HG02852 (cell line): ENCODE measurements at regions not wholly inside any gene's neighbourhood (a gene's known extent, or its start where the extent isn't known, plus 50 kb on each side); places are given as distances from the start of the nearest gene placed in this dataset.
"Not testable (repeated sequence)": the region's sequence is repeated elsewhere in the genome, so short reads cannot be mapped to it uniquely, and the experiment has no call there.

ENCODE experiments used
- ATAC-seq: cut with Tn5 transposase; IDR thresholded peaks from one replicate; pipeline ENCODE4 v1.9.1; 2021; ENCODE audit warnings: mild to moderate bottlenecking, moderate library complexity; ENCODE audit not compliant: unreplicated experiment

DNA sequence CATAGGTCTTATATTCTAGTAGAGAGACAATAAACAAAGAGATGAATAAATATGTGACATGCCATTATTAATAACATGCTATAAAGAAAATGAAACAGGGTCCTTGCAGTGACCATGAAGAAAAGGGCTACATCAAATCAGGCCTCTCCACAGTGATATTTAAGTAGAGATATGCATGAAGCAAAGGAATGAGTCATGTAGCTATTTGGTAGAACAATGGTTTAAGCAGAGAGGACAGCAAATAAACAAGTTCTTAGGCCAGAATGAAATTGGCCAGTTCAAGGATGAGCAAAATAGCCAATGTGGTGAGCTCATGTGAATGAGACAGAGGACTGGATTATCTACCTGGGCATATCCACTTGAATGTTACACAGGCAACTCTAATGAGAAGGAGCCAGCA is 172.2 kb upstream of the FERD3L start:
- no peak for ATAC-seq

DNA sequence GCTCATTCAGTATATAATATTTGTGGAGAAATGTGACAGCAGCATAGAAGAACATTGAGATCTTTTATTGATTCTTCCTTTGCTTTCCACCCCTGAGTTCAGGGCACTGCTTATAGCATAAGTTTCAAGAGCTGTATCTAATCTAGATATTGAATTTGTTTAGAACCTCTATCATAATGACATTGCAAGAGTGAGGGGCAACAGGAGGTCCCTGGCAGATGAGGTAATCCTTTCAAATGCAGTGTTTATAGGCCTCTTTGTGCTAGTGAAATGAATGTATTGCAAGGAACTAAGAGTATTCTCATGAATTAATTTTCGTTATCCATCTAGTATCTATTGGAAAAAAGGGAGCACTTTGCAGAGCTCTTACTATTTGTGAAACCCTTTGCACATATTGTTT is 167.2 kb upstream of the FERD3L start:
- no peak for ATAC-seq

DNA sequence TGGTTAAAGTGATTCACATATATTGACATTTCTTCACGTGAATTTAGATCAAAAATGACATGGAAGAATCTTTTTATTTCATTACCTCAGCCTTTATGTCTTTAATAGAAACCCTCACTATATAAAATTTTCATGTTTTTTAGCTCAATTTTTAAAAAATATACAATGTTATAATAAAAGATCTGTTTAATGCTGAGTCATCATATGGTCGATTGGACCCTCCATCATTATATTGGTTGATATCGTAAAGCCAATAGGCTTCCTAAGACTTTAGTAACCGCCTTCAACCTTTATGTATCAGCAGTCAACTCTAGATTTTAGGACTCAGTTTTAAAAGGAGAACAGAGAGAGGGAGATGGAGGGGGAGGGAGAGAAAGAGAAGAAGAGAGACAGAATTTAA is 162.3 kb upstream of the FERD3L start:
- no peak for ATAC-seq

GRCh38 chr7:19305698-19306097 is 160.5 kb upstream of the FERD3L start:
- no peak for ATAC-seq

- no peak for ATAC-seq
Measured at GRCh38 chr7:19304086-19304485, 158.9 kb upstream of the FERD3L start.

- no peak for ATAC-seq
Measured at GRCh38 chr7:19302731-19303130, 157.5 kb upstream of the FERD3L start.

DNA sequence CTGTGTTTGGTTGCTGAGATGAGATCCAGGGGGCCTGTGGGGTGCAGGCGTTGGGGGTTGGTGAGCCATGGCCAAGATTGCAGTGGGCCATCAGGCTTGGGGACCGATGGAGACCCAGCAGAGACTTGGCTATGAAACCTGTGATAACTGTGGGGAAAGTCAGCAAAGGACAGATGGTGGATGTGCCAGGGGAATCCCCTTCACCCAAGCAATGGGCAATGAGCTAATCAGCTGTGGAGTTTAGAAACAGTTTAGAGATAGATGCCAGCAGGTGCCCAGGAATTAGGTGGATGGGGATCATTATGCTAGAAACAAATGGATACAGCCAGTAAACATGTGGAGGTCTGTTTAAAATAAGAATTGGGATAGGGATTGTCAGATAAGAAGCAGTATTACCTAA is 151.4 kb upstream of the FERD3L start:
- no peak for ATAC-seq

- no peak for ATAC-seq
Measured at GRCh38 chr7:19295376-19295775, 150.2 kb upstream of the FERD3L start.

GRCh38 chr7:19294619-19295018 is 149.4 kb upstream of the FERD3L start:
- ATAC-seq = no peak

DNA sequence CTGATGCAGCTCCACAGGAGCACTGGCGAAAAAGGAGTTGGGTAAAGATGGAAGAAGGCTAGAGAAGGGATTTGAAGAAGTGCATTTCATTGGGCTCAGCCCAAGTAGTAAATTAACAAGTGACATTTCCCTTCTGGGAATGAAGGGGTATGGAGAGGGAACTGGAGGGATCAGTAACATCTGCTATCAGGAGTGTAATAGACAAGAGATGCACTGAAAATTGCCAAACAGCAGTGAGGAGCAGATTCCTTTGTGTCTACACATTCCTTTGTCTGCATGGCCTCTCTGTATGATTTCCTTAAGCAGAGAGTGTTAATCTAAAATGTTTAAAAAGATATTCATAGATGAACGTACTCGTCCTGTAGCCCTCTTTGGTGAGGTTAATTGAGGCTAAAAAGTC is 148.2 kb upstream of the FERD3L start:
- no peak for ATAC-seq

DNA sequence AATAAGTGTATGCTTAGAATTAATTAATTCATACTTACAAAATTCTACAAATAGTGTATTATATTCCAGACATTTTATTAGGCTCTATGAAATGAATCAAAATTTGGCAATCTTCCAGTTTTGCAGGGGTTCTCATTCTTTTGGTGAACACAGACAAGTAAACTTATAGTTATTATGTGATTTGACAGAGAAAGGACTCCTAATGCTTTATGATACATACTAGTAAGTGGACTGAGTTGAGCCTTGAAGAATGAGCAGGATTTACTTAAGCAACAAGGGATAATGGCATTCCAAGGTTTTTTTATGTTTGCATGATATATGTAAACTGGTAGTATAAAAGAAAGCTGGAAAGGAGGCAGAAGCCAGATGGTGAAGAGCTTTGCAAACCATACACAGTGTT is 145.7 kb upstream of the FERD3L start:
- ATAC-seq = no peak

- ATAC-seq = no peak
Measured at GRCh38 chr7:19290066-19290465, 144.8 kb upstream of the FERD3L start.

DNA sequence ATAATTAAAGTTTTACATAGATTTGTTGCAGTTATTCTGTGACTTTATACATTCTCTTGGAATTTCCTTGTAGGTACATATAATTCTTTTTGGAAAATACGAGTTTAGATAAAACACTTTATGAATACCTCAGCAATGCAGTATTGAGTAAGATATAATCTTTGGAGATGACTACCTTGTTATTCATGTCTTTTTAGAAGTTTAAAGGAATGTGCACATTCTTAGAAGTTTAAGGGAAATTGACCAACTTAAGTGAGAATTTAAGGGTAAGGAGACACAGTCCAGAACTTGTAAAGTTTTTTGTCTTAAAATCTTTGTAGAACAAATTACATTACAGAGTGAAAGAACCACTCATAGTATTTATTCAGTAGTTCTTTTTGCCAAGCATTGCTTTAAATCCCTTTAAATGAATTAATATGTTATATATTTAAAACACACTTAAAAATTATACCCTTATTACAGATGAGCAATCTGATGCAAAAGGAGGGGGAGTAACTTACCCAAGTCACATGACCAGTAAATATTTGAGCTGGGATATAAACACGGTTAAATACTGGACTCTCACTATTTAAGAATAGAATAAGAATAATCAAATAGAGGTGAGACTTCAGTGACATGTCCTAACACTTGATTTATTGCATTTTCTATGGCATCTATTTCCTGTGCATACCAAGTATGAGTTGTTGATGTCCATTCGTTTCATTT is 139.5 kb upstream of the FERD3L start:
- ATAC-seq = no peak

DNA sequence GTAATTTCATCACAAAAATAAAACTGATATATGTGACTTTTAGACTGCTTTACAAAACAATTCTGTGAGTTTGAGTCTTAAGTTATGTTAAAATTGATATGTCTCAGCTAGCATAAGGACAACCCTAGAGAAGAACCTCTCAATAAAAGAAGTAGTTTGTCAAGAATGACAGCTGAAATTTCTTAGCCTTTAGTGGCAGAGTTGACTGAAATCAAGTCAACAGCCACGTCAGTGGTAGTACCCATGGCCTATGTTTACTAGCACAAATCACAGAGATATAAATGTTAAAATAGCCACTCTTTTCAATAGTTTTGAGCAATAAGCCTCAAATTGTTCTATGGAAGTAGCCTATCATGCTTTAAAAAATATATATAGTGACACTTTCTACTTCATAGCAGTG is 138.9 kb upstream of the FERD3L start:
- ATAC-seq = no peak

GRCh38 chr7:19275000-19275399 is 129.8 kb upstream of the FERD3L start:
- ATAC-seq = no peak

DNA sequence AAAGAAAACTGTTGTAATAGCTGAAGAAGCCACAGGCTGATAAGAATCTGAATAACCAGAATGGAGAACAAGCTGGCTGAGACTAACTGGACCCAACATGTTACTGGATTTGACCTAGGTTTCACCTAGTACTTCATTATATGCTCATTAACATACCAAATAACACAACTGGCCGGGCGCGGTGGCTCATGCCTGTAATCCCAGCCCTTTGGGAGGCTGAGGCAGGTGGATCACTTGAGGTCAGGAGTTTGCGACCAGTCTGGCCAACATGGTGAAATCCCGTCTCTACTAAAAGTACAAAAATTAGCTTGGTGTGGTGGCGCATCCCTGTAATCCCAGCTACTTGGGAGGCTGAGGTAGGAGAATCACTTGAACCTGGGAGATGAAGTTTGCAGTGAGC is 127.1 kb upstream of the FERD3L start:
- ATAC-seq = not testable (repeated sequence)

DNA sequence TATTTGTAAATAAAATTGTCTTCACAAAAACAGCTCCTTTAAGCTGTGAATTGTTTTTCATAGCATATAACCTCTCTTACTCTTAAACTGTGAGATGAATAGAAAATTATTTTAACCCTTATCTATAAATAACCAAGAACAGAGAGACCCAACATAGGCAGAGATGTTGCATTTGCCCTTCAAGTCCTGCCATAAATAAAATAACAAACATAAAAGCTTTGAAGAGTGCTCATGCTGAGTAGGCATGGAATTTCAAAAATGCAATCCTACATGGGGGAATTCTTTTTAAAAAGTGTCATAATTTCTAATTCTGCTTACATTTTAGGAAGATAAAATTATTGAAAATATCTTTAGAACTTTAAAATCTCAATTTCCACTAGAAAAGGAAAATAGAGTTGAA is 124.1 kb upstream of the FERD3L start:
- no peak for ATAC-seq

DNA sequence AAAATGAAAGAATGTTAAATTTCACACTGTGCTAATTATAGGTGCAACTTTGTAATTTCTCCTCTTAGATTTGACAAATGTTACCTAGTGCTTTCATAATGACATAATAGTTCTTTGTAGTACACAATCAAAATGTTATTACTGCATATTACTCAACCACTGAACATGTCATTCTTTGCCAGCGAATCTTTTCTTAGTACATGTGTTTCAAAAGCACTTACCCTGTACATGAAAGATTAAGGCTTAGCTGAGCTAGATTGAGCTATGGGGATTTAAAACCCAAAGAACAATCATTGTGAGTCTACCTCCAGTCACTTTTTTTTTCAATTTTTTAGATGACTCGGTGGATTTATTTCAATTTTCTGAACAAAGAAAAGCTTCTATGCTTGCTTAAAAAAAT is 123.5 kb upstream of the FERD3L start:
- no peak for ATAC-seq

DNA sequence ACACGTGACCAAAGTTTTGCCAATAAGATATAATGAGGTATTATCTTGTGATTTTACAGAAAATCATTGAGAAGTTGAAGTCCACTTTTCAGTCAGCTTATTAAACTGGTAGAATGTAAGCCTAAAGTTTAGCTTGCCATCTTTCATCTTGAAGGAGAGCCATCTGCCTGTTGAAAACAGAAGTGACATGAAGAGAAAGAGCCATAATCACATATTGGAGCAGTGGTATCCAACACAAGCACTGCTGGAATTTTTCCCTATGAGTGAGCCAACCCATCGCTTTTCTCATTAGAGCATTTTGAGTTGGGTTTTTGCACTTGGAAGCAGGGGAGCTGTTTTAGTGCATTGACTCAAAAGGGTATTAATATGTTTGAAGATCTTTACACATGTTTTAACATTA is 117.6 kb upstream of the FERD3L start:
- no peak for ATAC-seq

DNA sequence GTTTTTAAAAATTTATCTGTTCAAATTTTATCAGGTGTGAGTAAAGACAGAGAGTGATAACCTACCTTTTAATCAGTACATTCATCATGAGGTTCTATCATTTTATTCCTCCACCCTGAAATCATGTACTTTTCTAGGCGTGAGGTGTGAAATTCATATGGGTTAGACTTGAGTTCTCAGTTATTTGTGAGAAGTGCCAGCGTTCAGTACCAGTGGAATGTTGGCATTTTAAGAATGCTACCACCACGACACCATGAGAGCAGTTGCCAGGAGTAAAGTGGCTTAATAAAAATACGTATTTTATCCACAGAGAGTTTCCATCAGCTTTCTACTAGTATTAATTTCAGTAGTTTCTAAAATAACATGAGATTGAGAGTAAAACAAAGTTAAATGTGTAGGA is 104.1 kb upstream of the FERD3L start:
- ATAC-seq = no peak

- ATAC-seq = no peak
Measured at GRCh38 chr7:19248681-19249080, 103.5 kb upstream of the FERD3L start.

GRCh38 chr7:19248115-19248514 is 102.9 kb upstream of the FERD3L start:
- ATAC-seq = no peak

GRCh38 chr7:19247017-19247416 is 101.8 kb upstream of the FERD3L start:
- ATAC-seq = no peak
